Hepatic stellate cell (primary cell): ENCODE measurements at regions not wholly inside any gene's neighbourhood (a gene's known extent, or its start where the extent isn't known, plus 50 kb on each side); places are given as distances from the start of the nearest gene placed in this dataset.

Experiments
- DNase-seq: peaks from one replicate; pipeline ENCODE4 v3.0.0; 2011; ENCODE audit warnings: low spot score

GRCh38 chr6:25038300-25038699, 102.5 kb upstream of the RIPOR2 start:
- DNase-seq: no peak

GRCh38 chr6:25038999-25039398, 103.2 kb upstream of the RIPOR2 start:
- DNase-seq: no peak

GRCh38 chr6:25041485-25042035, 105.8 kb upstream of the RIPOR2 start:
- DNase-seq: no peak

DNA sequence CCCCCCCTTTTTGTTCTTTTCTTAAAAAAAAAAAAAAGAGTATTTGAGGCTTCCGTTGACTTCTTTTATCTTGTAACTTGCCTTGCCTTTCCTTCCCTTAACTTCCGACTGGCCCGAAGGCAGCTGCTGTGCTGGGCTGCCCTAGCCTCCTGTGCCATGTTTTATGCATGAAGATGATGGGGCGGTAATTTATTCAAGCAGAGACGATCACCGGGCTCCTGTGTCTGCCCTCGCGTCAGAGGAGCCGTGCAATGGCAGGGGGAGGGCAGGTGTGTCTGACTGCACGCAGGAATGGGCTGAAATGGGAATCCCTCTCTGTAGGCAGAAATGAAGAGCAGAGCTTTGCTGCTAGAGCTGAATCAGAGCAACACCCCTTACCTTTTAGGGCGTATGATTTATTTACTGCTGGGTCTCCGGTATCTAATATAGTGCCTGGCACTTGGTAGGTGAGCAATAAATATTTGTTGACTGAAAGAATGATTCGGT, 106.3 kb upstream of the RIPOR2 start:
- DNase-seq: no peak

- no peak for DNase-seq
These were observed 106.8 kb upstream of the RIPOR2 start for GRCh38 chr6:25042536-25042935.

GRCh38 chr6:25042984-25043725, 107.4 kb upstream of the RIPOR2 start:
- DNase-seq: no peak

- DNase-seq: no peak
These were observed 108.1 kb upstream of the RIPOR2 start for GRCh38 chr6:25043892-25044291.

DNA sequence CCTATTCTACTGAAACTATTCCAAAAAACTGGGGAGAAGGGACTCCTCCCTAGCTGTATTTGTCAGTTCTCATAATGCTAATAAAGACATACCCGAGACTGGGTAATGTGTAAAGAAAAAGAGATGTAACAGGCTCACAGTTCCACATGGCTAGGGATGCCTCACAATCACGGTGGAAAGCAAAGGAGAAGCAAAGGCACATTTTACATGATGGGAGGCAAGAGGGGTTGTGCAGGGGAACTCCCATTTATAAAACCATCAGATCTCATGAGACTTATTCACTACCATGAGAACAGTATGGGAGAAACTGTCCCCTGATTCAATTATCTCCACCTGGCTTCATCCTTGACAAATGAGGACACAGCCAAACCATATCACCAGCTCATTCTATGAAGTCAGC, 111.2 kb upstream of the RIPOR2 start:
- DNase-seq: no peak

DNA sequence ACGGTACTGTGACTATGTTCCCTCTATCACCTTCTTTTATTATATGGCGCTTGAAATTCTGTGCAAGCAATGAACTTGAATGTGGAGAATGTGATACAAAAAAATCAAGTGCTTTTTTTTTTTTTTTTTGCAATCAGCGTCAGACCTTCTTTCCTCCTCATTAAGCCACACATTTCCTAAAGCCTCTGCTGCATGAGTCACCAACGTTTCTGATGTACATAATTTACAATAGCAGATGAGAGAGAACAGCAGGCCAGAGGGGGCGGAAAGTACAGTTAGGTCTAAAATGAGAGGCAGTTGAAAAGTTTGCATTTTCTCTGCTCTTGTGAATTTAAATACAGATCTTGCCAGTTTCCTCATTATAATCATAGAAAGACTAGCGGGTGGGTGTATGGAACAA, 114.6 kb upstream of the RIPOR2 start:
- no peak for DNase-seq

DNA sequence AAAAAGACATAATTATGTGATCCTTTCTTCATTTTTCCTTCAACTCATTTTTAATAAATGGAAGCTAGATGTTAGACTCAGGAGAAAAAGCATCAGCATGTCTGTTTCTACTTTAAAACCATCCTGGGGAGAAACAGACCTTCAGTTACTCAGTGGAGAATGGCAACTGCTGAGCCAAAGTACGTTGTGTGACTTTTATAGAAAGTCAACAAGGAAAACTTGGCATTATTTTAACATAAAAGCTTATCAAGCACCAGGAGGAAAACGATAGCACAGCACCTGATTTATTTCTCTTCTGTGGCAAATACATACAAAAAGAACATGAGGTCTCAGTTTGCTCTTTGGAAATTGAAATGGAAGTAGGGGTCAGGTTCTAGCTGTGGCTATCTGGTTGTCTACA, 115.3 kb upstream of the RIPOR2 start:
- DNase-seq: no peak

DNA sequence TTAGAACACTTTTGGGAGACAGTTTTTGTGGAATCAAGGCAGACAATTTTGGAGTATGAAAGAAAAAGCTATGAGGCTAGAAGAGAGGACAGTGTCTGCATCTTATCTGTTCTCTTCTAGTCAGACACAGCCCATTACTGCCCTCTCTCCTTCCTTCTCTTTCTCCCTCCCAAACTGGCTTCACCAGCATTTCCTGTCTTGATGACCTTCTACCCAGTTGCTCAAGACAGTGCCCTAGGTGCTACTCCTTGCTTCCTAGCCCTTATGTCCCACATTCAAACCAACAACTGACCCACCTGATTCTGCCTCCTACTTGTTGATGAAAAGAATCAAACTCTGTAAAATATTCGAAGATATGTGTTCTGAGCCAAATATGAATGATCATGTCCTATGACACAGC, 116.4 kb upstream of the RIPOR2 start:
- no peak for DNase-seq

- DNase-seq: peak; percentile 77
These were observed 118.2 kb upstream of the RIPOR2 start for GRCh38 chr6:25053875-25054371.

GRCh38 chr6:25054469-25054868, 118.7 kb upstream of the RIPOR2 start:
- peak; percentile 75 for DNase-seq

- DNase-seq: no peak
These were observed 120.4 kb upstream of the RIPOR2 start for GRCh38 chr6:25056130-25056529.

- no peak for DNase-seq
These were observed 121.5 kb upstream of the RIPOR2 start for GRCh38 chr6:25057111-25057905.

DNA sequence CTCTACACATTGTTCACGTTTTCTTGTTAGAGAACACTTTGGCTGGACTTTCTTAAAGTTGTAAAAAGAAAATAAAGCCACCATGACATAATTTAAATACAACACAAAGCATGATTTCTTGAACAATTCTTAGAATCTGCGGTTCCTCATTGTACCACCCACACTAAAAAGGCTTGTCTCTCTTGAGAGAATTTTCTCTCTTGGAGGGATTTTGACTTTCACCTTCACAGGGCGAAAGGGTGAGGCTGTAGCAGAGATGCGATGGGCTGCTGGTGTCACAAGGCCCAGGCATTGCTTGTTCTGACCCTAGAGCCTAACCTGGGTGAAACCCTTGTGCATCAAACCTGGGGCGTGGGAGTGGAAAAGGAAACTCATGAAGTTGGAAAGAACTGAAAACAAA, 122.7 kb upstream of the RIPOR2 start:
- DNase-seq: no peak

DNA sequence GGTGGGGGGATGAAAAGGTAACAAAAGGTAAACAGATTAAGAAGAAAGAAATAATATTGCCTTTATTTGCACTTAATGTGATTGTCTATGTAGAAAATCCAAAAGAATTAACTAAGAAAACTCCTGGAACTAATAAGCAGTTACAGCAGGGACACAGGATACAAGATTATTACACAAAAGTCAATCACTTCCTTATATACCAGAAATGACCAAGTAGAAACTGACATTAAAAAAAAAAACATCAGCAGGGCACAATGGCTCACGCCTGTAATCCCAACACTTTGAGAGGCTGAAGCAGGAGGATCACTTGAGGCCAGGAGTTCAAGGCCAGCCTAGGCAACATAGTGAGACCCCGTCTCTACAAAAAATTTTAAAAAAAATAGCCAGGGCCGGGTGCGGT, 123.2 kb upstream of the RIPOR2 start:
- DNase-seq: no peak

DNA sequence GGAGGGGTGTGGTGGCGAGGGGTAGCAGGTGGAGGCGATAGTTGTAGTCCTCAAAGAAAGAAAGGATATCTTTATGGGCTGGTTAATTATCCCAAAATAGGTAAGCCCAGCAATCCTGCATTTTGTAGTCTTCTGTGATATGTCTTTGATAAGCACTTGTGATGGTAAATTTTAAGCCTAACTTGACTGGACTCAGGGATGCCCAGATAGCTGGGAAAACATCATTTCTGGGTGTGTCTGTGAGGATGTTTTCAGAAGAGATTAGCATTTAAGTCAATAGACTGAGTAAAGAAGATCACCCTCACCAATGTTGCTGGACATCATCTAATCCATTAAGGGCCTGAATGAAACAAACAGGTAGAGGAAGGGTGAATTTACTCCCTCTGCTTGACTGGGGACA, 124.8 kb upstream of the RIPOR2 start:
- DNase-seq: no peak

DNA sequence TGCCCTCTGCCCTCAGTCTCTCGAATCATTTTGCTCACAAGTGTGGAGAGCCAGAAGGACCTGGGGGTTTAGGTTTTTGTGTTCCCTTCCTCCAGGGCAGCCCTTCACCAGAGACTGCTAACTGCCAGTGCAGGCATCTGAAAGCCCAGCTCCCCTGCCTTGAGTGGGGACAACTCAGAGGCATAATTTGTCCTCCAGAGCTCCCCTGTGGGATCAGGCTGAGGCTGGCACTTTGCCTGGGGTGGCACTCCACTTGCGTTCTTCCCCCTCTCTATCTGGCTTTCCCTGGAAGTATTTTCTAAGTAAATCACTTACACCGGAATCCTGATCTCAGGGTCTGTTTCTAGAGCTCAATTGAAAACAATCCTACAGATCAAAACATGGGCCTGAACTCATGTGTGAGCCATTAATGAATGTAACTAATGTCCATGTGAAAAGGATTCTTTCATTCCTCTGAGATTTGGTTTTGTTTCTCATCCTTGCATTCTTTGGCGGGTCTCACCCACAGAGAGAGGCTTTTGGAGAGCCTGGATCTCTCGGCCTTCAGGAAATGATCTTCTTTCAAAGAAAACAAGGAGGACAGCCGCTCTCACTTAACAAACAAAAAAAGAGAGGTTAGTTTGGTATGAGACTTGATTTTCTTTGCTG, 125.7 kb upstream of the RIPOR2 start:
- DNase-seq: peak; percentile 46

DNA sequence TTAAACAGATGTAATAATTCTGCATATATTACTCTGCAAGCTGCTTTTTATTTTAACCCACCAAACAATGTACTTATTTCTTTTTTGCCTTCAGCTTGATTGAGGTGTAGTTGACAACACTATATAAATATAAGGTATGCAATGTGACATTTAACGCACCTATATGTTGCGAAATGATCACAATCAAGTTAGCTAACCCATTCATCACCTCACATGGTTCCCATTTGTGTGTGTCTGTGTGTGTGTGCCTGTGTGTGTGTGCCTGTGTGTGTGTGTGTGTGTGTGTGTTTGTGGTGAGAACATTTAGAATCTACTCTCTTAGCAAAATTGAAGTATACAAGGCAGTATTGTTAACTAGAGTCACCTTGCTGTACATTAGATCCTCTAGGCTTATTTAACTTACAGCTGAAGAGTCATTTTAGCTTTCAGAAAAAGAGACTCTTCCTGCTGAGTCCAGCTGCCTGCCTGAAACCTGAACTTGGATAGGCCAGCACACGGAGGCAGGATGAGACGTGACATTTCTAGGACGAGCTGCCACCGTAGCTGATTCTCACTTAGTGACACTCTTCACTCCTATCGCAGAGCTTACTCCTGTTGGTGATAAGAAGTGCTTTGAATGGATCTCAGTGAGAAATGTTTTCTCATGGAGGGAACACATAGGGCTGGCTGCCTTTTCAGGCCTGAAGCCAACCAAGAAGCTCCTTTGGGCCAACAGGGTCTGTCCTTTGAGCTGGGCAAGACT, 126.5 kb upstream of the RIPOR2 start:
- DNase-seq: no peak

DNA sequence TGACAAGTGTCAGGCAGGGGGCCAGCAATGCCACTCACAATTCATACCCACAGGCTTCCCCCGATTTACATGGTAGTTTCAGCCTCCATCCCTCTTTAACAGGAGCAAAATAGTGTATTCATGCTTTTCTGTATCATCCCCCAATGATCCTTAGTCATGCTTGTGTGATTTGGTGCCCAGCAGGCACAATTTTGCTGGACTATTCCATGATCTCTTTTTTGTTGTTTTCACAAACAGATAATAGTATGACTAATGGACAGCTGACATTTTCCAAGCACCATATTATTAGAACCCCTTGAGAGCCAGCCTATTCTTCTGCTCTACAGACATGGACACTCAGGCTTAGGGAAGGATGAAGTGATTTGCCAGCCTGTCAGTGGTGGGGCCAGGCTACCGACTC, 128.2 kb upstream of the RIPOR2 start:
- DNase-seq: no peak

DNA sequence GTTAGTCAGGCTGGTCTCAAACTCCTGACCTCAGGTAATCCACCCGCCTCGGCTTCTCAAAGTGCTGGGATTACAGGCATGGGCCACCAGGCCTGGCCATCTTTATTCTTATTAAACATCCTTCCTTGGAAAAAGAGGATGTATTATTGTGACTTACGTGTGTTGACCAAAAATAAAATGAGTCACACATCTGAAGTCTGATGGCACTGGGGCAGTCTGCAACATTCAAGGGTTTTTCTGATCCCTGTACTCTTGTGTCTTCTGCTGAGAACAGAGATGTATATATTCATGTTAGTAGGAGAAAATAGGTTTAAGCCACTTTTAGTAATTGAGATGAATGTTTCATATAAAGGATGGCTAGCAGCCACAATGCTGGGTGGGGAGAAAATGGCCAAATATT, 129.9 kb upstream of the RIPOR2 start:
- DNase-seq: no peak
